ENCODE measurements at regions not wholly inside any gene's neighbourhood (a gene's known extent, or its start where the extent isn't known, plus 50 kb on each side); places are given as distances from the start of the nearest gene placed in this dataset.

DNA sequence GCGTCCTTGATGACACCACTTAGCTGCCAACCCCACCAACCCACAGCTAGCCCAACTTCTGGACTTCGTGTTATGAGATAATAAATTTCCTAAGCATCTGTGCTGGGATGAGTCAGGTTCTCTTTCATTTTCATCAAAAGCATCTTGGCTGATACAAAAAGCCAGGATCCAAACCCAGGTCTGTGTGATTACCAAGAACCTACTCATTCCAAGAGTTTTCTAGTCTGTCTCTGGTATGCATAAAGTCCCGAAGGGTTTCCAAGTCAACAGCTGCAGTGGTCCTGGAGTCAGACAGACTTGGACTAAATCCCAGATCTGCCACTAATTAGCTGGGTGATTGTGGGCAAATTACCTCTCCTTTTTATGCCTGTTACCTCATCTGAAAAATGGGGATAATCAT is 55.5 kb upstream of the SERP2 start:
- ChIA-PET POLR2A (no interaction called here), CTCF (no interaction called here)
- no peak for DNase-seq (ENCODE audit: low read depth, low spot score)
- H3K4me3 ChIP-seq (ENCODE audit: low read depth, low read length): no peak overlapping the region
- TF ChIP-seq, protein P1, sequence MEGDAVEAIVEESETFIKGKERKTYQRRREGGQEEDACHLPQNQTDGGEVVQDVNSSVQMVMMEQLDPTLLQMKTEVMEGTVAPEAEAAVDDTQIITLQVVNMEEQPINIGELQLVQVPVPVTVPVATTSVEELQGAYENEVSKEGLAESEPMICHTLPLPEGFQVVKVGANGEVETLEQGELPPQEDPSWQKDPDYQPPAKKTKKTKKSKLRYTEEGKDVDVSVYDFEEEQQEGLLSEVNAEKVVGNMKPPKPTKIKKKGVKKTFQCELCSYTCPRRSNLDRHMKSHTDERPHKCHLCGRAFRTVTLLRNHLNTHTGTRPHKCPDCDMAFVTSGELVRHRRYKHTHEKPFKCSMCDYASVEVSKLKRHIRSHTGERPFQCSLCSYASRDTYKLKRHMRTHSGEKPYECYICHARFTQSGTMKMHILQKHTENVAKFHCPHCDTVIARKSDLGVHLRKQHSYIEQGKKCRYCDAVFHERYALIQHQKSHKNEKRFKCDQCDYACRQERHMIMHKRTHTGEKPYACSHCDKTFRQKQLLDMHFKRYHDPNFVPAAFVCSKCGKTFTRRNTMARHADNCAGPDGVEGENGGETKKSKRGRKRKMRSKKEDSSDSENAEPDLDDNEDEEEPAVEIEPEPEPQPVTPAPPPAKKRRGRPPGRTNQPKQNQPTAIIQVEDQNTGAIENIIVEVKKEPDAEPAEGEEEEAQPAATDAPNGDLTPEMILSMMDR (IDR thresholded peaks at IDR 0.05; ENCODE audit: insufficient read depth, low read length, missing control alignments): no peak

DNA sequence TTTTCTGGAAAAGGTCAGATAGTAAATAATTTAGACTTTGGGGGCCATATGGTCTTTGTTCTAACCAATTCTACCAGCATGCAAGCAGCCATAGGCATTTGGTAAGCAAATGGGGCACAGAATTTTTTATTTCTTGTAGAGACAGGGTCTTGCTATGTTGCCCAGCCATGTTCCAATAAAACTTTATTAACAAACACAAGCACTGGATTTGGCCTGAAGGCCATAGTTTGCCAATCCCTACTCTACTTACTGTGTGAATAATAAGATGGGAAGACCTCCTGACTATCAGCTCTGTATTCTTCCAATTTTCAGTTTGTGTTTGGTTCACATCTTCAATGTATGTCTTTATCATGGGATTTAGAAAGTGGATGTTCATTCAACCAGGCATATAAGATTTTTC is 53.0 kb upstream of the SERP2 start:
- CTCF ChIA-PET: interaction anchor here (1.2 kb wide), 1 partner anchor 9 kb away, joined by 3 read pairs; no protein-coding TSS in a partner anchor
- TF ChIP-seq, protein P1 (IDR thresholded peaks at IDR 0.05; ENCODE audit: insufficient read depth, low read length, missing control alignments): no peak
- POLR2A ChIA-PET: no interaction called here
- H3K4me3 ChIP-seq (ENCODE audit: low read depth, low read length): no peak overlapping the region
- no peak for DNase-seq (ENCODE audit: low read depth, low spot score)

DNA sequence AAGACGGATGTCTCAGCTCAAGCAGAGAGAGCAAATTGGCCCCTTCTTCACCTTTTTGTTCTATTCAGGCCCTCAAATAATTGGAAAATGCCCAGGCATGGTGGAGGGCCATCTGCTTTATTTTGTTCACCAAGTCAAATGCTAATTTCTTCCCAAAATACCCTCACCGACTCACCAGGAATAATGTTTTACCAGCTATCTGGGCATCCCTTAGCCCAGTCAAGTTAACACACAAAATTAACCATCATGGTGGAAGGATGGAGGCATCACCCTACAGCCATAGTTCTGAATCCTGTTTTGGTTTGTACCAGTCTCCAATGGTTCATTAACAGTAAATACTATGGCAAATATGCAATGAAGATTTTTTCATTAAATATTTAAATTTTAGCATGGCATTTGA is 51.7 kb upstream of the SERP2 start:
- POLR2A ChIA-PET: no interaction called here
- TF ChIP-seq, protein P1 (IDR thresholded peaks at IDR 0.05; ENCODE audit: insufficient read depth, low read length, missing control alignments): no peak
- CTCF ChIA-PET: no interaction called here
- no peak for DNase-seq (ENCODE audit: low read depth, low spot score)
- no peak overlapping the region for H3K4me3 ChIP-seq (ENCODE audit: low read depth, low read length)

DNA sequence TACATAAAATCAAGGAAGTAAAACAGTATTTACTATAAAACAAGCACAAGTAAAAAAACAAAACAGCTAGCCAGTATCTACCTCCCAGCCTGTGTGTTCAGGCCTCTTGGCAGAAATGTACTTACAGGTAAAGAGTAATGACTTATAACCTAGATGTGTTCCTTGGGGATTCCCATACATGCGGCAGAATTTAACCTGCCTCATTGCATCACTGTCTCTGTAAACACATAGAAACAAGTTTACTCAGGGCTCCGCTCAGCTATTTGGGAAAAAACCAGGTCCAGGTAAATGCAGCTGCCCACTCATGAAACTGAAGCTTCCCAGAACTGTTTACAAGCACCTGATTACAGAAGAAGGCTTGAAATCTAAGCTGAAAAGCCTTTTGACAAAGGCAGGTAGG is 50.7 kb upstream of the SERP2 start:
- no peak for DNase-seq (ENCODE audit: low read depth, low spot score)
- H3K4me3 ChIP-seq (ENCODE audit: low read depth, low read length): no peak overlapping the region
- POLR2A ChIA-PET: no interaction called here
- CTCF ChIA-PET: interaction anchor here (0.7 kb wide), 1 partner anchor 9 kb away, joined by 3 read pairs; no protein-coding TSS in a partner anchor
- TF ChIP-seq, protein P1 (IDR thresholded peaks at IDR 0.05; ENCODE audit: insufficient read depth, low read length, missing control alignments): no peak

DNA sequence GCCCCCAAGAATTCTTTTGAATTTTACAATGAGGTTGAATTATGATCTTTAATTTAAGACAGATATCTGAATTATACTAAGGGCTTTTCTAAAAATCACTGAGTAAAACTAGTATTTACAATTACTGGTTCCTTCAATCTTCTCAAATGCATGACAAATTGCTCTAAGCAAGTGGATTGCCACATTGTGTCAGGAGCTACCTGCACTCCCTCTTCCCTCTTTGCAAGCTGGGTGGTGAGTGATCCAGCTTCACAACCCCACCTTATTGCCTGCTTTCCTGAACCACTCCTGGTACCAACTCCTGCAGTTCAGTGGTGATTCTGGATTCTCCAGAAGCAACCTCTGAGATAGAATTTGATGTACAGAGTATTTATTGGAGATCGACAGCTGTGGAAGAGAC is 49.9 kb upstream of the SERP2 start:
- no peak overlapping the region for H3K4me3 ChIP-seq (ENCODE audit: low read depth, low read length)
- DNase-seq (ENCODE audit: low read depth, low spot score): no peak
- TF ChIP-seq, protein P1 (IDR thresholded peaks at IDR 0.05; ENCODE audit: insufficient read depth, low read length, missing control alignments): no peak
- ChIA-PET POLR2A (no interaction called here), CTCF (interaction anchor here (1.1 kb wide), 1 partner anchor 17 kb away, joined by 3 read pairs; no protein-coding TSS in a partner anchor)

Data from AG04449 (cell line).